NOMO-1 treated with DMSO at 0.1 percent for 48 hours (cell line): ENCODE measurements at regions not wholly inside any gene's neighbourhood (a gene's known extent, or its start where the extent isn't known, plus 50 kb on each side); places are given as distances from the start of the nearest gene placed in this dataset.
"Not testable (repeated sequence)": the region's sequence is repeated elsewhere in the genome, so short reads cannot be mapped to it uniquely, and the experiment has no call there.

Source experiments
- DNase-seq: peaks from one replicate; lab custom pipeline; 2025; ENCODE audit not compliant: unreplicated experiment; lab: John Stamatoyannopoulos, UW

GRCh38 chr7:48992816-48993215 lies 68.5 kb downstream of the CDC14C start:
- no peak for DNase-seq

GRCh38 chr7:49001610-49002033 lies 77.3 kb downstream of the CDC14C start:
- peak; percentile 65 for DNase-seq

GRCh38 chr7:49010717-49011116 lies 86.4 kb downstream of the CDC14C start:
- no peak for DNase-seq

- no peak for DNase-seq
Measured at GRCh38 chr7:49014870-49015269, 90.5 kb downstream of the CDC14C start.

GRCh38 chr7:49020145-49020544 lies 95.8 kb downstream of the CDC14C start:
- DNase-seq, result no peak

GRCh38 chr7:49022448-49022847 lies 98.1 kb downstream of the CDC14C start:
- no peak for DNase-seq

GRCh38 chr7:49023345-49024328 lies 99.3 kb downstream of the CDC14C start:
- no peak for DNase-seq

GRCh38 chr7:49030221-49030620 lies 105.9 kb downstream of the CDC14C start:
- DNase-seq, result no peak

GRCh38 chr7:49033140-49033539 lies 108.8 kb downstream of the CDC14C start:
- not testable (repeated sequence) for DNase-seq

DNA sequence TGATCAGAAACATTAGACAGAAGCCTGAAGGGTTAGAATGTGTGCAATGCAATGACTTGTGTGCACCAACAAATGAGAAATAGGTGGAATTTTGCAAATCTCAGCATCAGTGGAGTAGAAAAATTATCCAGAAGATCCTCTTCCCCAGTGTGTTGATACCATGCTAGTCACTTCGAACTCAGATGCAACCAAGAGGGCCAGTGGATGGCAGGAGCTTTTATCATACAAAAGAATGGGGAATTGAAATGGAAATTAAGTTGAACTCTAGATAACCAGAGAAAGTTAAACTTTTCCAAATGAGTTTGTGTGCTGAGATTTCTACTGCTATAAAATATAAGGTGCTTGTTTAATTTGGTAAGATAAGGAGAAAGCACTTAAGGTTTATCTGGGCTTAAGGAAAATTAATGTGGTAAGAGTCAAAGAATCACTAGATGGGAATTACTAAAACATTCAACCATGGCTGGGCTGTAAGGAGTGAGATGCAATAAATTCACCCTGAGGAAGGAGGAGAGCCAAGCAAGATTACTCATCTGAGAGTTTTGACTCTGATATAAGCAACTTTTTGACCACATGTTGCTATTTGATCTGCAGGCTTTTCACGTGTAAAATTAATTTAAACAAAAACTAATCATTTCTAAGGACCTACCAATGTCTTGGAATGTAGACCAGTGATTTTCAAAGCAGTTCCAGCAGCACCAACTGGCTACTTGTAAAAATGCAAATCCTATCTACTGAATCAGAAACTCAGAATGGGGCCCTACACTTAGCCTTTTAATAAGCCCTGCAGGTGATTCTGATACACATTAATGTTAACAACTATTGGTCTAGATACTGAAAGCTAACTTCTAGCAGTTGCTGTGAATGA lies 113.2 kb downstream of the CDC14C start:
- DNase-seq, result no peak

GRCh38 chr7:49038821-49039358 lies 114.5 kb downstream of the CDC14C start:
- no peak for DNase-seq

DNA sequence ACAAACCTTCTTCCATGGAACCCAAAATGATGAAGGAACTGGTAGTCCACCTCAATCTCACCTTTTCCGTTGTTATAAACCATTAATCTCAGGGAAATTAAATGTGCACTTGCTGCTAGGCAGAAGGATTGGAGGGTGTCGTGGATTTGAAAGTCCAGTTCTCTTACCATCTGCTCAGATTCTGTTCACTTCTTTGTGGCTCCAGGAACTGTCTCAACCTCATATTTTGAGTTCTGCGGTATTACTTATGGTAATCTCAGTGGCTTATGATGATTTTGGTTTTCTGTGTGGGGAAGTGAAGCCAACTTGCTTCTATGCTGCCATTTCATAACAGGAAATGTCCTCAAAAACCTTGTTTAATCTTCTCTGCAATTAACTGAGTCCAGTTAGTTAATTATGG lies 136.4 kb downstream of the CDC14C start:
- peak; percentile 90 for DNase-seq

DNA sequence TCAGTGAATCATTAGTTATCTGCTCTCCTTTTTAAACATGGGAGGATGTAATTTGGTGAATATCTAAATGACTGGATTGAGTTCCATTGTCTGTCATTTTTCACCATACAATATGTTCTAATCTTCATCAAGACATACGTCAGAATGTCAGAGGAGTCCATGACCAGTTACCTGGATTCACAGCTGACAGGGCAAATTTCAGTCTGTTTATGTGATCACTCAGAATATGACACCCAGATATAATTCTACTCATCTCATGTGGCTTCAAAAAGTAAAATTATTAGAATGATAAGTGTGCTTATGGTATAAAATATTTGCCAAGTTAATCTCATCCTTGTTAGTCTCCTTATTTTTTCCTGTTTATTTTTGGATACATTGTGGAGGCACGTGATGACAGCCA lies 150.2 kb downstream of the CDC14C start:
- DNase-seq, result no peak

GRCh38 chr7:49080896-49081475 lies 156.6 kb downstream of the CDC14C start:
- no peak for DNase-seq

DNA sequence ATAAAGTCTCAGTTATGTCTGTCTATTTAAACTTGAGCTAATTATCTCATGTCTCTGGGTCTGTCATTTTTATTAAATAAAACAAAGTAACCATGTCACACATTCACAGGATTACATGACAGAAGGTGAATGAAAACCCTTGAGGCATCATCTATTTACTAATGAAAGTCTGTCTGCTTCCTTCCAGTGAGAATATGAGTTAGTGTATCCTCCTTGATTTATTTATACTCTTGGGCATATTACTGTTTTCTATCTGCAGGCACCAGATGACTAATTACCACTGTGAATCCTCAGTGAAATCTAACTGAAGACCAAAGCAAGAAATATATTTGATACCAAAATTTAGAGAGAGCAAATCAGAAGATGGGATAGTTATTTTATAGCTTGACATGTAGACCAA lies 163.7 kb downstream of the CDC14C start:
- DNase-seq, result no peak

DNA sequence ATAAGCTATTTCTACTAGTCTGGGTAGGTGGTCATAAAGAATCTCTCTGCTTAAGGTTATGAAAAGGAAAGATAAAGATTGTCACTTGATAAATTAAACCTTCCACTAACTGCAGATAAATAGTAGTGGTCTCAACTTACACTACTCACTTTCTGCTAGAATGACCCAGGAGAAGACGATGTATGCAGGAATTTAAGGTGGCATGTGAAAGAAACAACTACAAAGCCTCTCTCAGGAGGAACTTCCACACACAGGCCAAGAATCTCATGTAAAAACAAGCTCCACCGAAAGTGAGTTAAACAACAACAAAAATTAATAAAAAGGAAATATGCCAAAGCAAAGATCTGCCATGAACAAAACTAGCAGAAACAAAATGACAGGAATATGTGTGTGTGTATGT lies 165.4 kb downstream of the CDC14C start:
- no peak for DNase-seq

- DNase-seq, result no peak
Measured at GRCh38 chr7:49091089-49091488, 166.7 kb downstream of the CDC14C start.

- DNase-seq, result peak; percentile 46
Measured at GRCh38 chr7:49091519-49091918, 167.2 kb downstream of the CDC14C start.

DNA sequence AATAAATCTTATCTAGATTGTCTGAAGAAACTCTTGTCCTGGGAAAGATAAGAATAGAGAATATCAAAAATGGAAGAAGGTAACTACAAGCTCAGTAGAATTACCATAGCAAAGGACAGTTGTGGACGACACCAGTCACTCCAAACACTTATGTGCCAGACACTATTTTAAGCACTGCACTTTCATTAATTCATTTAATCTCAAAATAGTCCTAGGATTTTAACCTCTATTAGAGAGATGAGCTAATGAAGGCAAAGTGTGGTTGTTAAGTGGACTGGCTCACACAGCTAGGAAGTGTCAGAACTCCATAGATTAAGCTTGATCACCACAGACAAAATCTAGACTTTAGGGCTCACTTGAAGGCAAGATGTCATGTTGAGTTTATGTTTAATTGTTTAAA lies 168.9 kb downstream of the CDC14C start:
- DNase-seq, result no peak

DNA sequence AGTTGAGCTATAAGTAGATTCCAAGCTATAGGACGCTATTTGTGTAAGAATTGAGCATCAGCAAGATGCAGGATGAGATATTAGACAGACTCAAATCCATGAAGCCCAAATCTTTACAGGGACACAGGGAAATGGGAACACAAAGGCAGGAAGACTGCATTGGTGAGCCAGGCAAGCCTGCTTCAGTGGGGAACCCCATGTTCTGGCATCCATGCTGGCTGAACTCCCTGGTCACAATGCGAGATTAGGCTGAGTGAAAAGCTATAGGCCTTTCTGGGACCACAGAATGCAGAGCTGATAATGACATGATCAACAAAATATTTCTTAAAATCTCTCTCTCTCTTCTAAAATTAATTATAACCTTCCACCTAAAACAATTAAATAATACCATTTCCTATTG lies 170.5 kb downstream of the CDC14C start:
- no peak for DNase-seq
